A549 (cell line): ENCODE measurements at regions not wholly inside any gene's neighbourhood (a gene's known extent, or its start where the extent isn't known, plus 50 kb on each side); places are given as distances from the start of the nearest gene placed in this dataset.

Experiments
- ATAC-seq, 2 experiments: fragments of 200-7000 bp in 1 of 2; fragments of >200 bp in 1 of 2; cut with Nextera tagmentation in 1 of 2; cut with Tn5 transposase in 1 of 2; 3 replicates each; pipeline versions ENCODE4 v1.8.0 to v1.9.1; 2018 to 2020; ENCODE audit warnings: mild to moderate bottlenecking in 1 of 2, moderate library complexity in 1 of 2
- CTCF ChIA-PET: fragments of 300-600 bp; sonication (Branson Sonifier 250); formaldehyde crosslinking; extraction: SDS; loops from one replicate; lab custom pipeline; 2021; ENCODE audit warnings: antibody characterized with exemption, inconsistent platforms; lab: Yijun Ruan, JAX
- POLR2A ChIA-PET: fragments of 350-600 bp; formaldehyde crosslinking; extraction: SDS; loops from one replicate; lab custom pipeline; 2021; ENCODE audit warnings: antibody characterized with exemption, inconsistent platforms; lab: Yijun Ruan, JAX
- DNase-seq, 2 experiments: peaks; one replicate each; pipeline versions ENCODE4 v3.0.0 to v3.0.0-alpha.2; 2011 to 2016; ENCODE audit warnings: low read depth in 1 of 2, low spot score in 1 of 2
- FAIRE-seq: peaks from 2 replicates; lab custom pipeline; 2011; peaks lifted over from hg19 to GRCh38; lab: Jason Lieb, UNC
- H3K27ac ChIP-seq, 2 experiments: fragments of >200 bp; sonication (Bioruptor Twin); formaldehyde crosslinking; 3 replicates each; pipeline ENCODE4 v1.5.1; 2016 to 2017
- H3K4me1 ChIP-seq: fragments of >200 bp; sonication (Bioruptor Twin); formaldehyde crosslinking; 3 replicates; pipeline ENCODE4 v1.6.1; 2016
- H3K4me2 ChIP-seq: fragments of >200 bp; sonication (Bioruptor Twin); formaldehyde crosslinking; 3 replicates; pipeline ENCODE4 v1.6.1; 2016
- H3K4me3 ChIP-seq: fragments of >200 bp; sonication (Bioruptor Twin); formaldehyde crosslinking; 3 replicates; pipeline ENCODE4 v1.5.1; 2016
- H3K9me3 ChIP-seq: fragments of >200 bp; sonication (Bioruptor Twin); formaldehyde crosslinking; 3 replicates; pipeline ENCODE4 v1.6.1; 2016
- BCL3 ChIP-seq: fragments of >200 bp; sonication (Bioruptor Twin); formaldehyde crosslinking; IDR thresholded peaks from 3 replicates; pipeline ENCODE4 v1.6.1; 2016
- BHLHE40 ChIP-seq: IDR thresholded peaks from 2 replicates; pipeline ENCODE4 v1.6.1; 2012; ENCODE audit warnings: low read depth, low read length, inconsistent platforms
- CTCF ChIP-seq: fragments of >200 bp; sonication (Bioruptor Twin); formaldehyde crosslinking; IDR thresholded peaks from 3 replicates; pipeline ENCODE4 v1.5.1; 2016
- EHF ChIP-seq: fragments of 250-450 bp; sonication (Bioruptor Pico); IDR thresholded peaks from 2 replicates; pipeline ENCODE4 v1.5.0; 2020; ENCODE audit warnings: mild to moderate bottlenecking
- EHMT2 ChIP-seq: fragments of 200-600 bp; sonication (generic); IDR thresholded peaks from 2 replicates; pipeline ENCODE4 v1.6.1; 2016; ENCODE audit warnings: antibody characterized with exemption, low read depth, mild to moderate bottlenecking, moderate library complexity
- FOSL2 ChIP-seq, 2 experiments: fragments of 450-650 bp in 1 of 2; fragments of >200 bp in 1 of 2; sonication (Bioruptor Twin) in 1 of 2; formaldehyde crosslinking; IDR thresholded peaks; 2 replicates each; pipeline versions ENCODE4 v1.5.0 to v1.6.1; 2016 to 2020; ENCODE audit warnings: mild to moderate bottlenecking in 1 of 2, moderate library complexity in 1 of 2
- GATA3 ChIP-seq: IDR thresholded peaks from 2 replicates; pipeline ENCODE4 v1.6.1; 2012; ENCODE audit warnings: borderline replicate concordance
- HDAC2 ChIP-seq: fragments of 200-600 bp; sonication (generic); IDR thresholded peaks from 2 replicates; pipeline ENCODE4 v1.6.1; 2016
- HOXB5 ChIP-seq: fragments of 250-450 bp; sonication (Bioruptor Pico); IDR thresholded peaks from 2 replicates; pipeline ENCODE4 v1.5.0; 2020; ENCODE audit warnings: mild to moderate bottlenecking, moderate library complexity
- KDM1A ChIP-seq: fragments of 200-600 bp; sonication (generic); IDR thresholded peaks from 2 replicates; pipeline ENCODE4 v1.6.1; 2016; ENCODE audit warnings: low read depth, mild to moderate bottlenecking
- KDM5A ChIP-seq: fragments of 200-600 bp; sonication (generic); IDR thresholded peaks from 2 replicates; pipeline ENCODE4 v1.6.1; 2016; ENCODE audit warnings: antibody characterized with exemption, mild to moderate bottlenecking
- MAX ChIP-seq: IDR thresholded peaks from 2 replicates; pipeline ENCODE4 v1.6.1; 2012
- MAZ ChIP-seq: fragments of 150-350 bp; IDR thresholded peaks from 2 replicates; pipeline ENCODE4 v1.6.1; 2014; ENCODE audit warnings: antibody characterized with exemption, low read depth, low read length, borderline replicate concordance
- MYC ChIP-seq: IDR thresholded peaks from 2 replicates; pipeline ENCODE4 v1.6.1; 2012; ENCODE audit warnings: mild to moderate bottlenecking, inconsistent platforms, low read length, improper control_type of control experiment, borderline replicate concordance
- NPAS2 ChIP-seq: fragments of 250-450 bp; sonication (Bioruptor Pico); IDR thresholded peaks from 2 replicates; pipeline ENCODE4 v1.8.0; 2022; ENCODE audit warnings: mild to moderate bottlenecking, moderate library complexity, borderline replicate concordance
- PBX3 ChIP-seq: IDR thresholded peaks from 2 replicates; pipeline ENCODE4 v1.6.1; 2012
- PHF8 ChIP-seq: fragments of 200-600 bp; sonication (generic); IDR thresholded peaks from 2 replicates; pipeline ENCODE4 v1.6.1; 2016; ENCODE audit warnings: low read depth, mild to moderate bottlenecking, antibody characterized with exemption, moderate library complexity, borderline replicate concordance
- RAD21 ChIP-seq, 2 experiments: fragments of >200 bp in 1 of 2; sonication (Bioruptor Twin) in 1 of 2; formaldehyde crosslinking in 1 of 2; IDR thresholded peaks in 1 of 2; conservative IDR thresholded peaks in 1 of 2; 2 replicates in 1 of 2; 3 replicates in 1 of 2; pipeline ENCODE4 v1.6.1; 2012 to 2018; ENCODE audit warnings: inconsistent platforms in 1 of 2
- RNF2 ChIP-seq: fragments of 200-600 bp; sonication (generic); IDR thresholded peaks from 2 replicates; pipeline ENCODE4 v1.6.1; 2016; ENCODE audit warnings: low read depth, mild to moderate bottlenecking, antibody characterized with exemption, moderate library complexity, borderline replicate concordance
- SMC3 ChIP-seq: fragments of >200 bp; sonication (Bioruptor Twin); formaldehyde crosslinking; IDR thresholded peaks from 3 replicates; pipeline ENCODE4 v1.6.1; 2018; ENCODE audit warnings: inconsistent platforms
- USF2 ChIP-seq: fragments of 450-650 bp; IDR thresholded peaks from 2 replicates; pipeline ENCODE4 v1.6.1; 2014; ENCODE audit warnings: antibody characterized with exemption
- ZFP36 ChIP-seq: fragments of 450-650 bp; IDR thresholded peaks from 2 replicates; pipeline ENCODE4 v1.6.1; 2014; ENCODE audit warnings: borderline replicate concordance; ENCODE audit not compliant: partially characterized antibody
- ZNF302 ChIP-seq: fragments of 250-450 bp; sonication (Bioruptor Pico); IDR thresholded peaks from 2 replicates; pipeline ENCODE4 v1.9.0; 2021; ENCODE audit warnings: inconsistent platforms, mild to moderate bottlenecking, moderate library complexity
- WGBS: methylation state at CpG from one replicate; pipeline ENCODE4 v1.1.6; 2017; ENCODE audit errors: missing lambda C conversion rate; 5-methylcytosine and 5-hydroxymethylcytosine counted together

- ChIA-PET CTCF (no interaction called here), POLR2A (no interaction called here)
- WGBS = 25% methylated on average over 3 of the region's 3 CpGs
- no peak overlapping the region for H3K27ac ChIP-seq
- TF ChIP-seq KDM5A (no peak), SMC3 (no peak), NPAS2 (CRISPR knock-in tag) (no peak), MAX (no peak), EHF (CRISPR knock-in tag) (no peak), HOXB5 (CRISPR knock-in tag) (no peak), MAZ (no peak)
- H3K4me1 ChIP-seq = no peaks in the 10 kb centered on the region
- H3K9me3 ChIP-seq = peaks cover 25% of the 10 kb centered on the region
- H3K4me3 ChIP-seq = no peak overlapping the region
- H3K4me2 ChIP-seq = no peak overlapping the region
- no peak for DNase-seq
- no peak for FAIRE-seq
- no peak; a peak in 1 of 6 replicates for ATAC-seq
These were observed 107.4 kb downstream of the UNCX start for GRCh38 chr7:1340031-1340430.

GRCh38 chr7:1340461-1341360 lies 108.0 kb downstream of the UNCX start:
- no peak for ATAC-seq
- TF ChIP-seq KDM1A (no peak), MAX (no peak), MYC (no peak), EHMT2 (no peak), EHF (CRISPR knock-in tag) (no peak), HOXB5 (CRISPR knock-in tag) (no peak), BHLHE40 (no peak), MAZ (no peak), PHF8 (no peak), PBX3 (no peak), BCL3 (no peak), FOSL2 (IDR thresholded peaks at IDR 0.05) (no peak), FOSL2 (CRISPR knock-in tag; IDR thresholded peaks at IDR 0.05) (no peak)
- TF ChIP-seq, all 56 proteins: peak for 0
- Histone ChIP-seq H3K4me3 (no peak overlapping the region), H3K4me2 (no peak overlapping the region), H3K9me3 (peaks cover 24% of the 10 kb centered on the region), H3K27ac (no peak overlapping the region), H3K4me1 (no peaks in the 10 kb centered on the region)
- WGBS = 63% methylated on average over 23 of the region's 29 CpGs
- CTCF ChIA-PET = no interaction called here
- POLR2A ChIA-PET = no interaction called here
- FAIRE-seq (no peak), DNase-seq (no peak)

- WGBS = 79% methylated on average over 10 of the region's 20 CpGs
- no peak for FAIRE-seq
- H3K4me3 ChIP-seq = no peak overlapping the region
- H3K9me3 ChIP-seq = peaks cover 16% of the 10 kb centered on the region
- H3K4me2 ChIP-seq = no peak overlapping the region
- ChIA-PET POLR2A (interaction anchor here (0.5 kb wide), 1 partner anchor 232 kb away, joined by 3 read pairs; no protein-coding TSS in a partner anchor), CTCF (no interaction called here)
- no peak overlapping the region for H3K27ac ChIP-seq
- H3K4me1 ChIP-seq = no peaks in the 10 kb centered on the region
- no peak for ATAC-seq
- DNase-seq = no peak
- no peak for TF ChIP-seq GATA3
- TF ChIP-seq NPAS2 (CRISPR knock-in tag) = no peak
- no peak for TF ChIP-seq HDAC2
- TF ChIP-seq EHMT2 = no peak
- no peak for TF ChIP-seq ZFP36
- TF ChIP-seq USF2 = no peak
- TF ChIP-seq CTCF = no peak
- TF ChIP-seq RAD21 (conservative IDR thresholded peaks at IDR 0.05 in 1 of 2, IDR thresholded peaks at IDR 0.05 in 1 of 2) = no peak
- no peak for TF ChIP-seq KDM5A
- TF ChIP-seq RNF2 = no peak
- no peak for TF ChIP-seq FOSL2 (IDR thresholded peaks at IDR 0.05)
- no peak for TF ChIP-seq FOSL2 (CRISPR knock-in tag; IDR thresholded peaks at IDR 0.05)
- TF ChIP-seq ZNF302 (CRISPR knock-in tag) = no peak
These were observed 108.9 kb downstream of the UNCX start for GRCh38 chr7:1341361-1342089.
